Ishikawa (cell line): ENCODE measurements at regions not wholly inside any gene's neighbourhood (a gene's known extent, or its start where the extent isn't known, plus 50 kb on each side); places are given as distances from the start of the nearest gene placed in this dataset.

ENCODE experiments used
- CEBPB ChIP-seq: IDR thresholded peaks from 2 replicates; pipeline ENCODE4 v1.6.1; 2012
- EGR1 ChIP-seq: IDR thresholded peaks from 2 replicates; pipeline ENCODE4 v1.6.1; 2012
- EP300 ChIP-seq: IDR thresholded peaks from 2 replicates; pipeline ENCODE4 v1.6.1; 2012; ENCODE audit warnings: borderline replicate concordance
- FOXM1 ChIP-seq: IDR thresholded peaks from 2 replicates; pipeline ENCODE4 v1.6.1; 2012; ENCODE audit warnings: low read depth, borderline replicate concordance
- RAD21 ChIP-seq: IDR thresholded peaks from 2 replicates; pipeline ENCODE4 v1.6.1; 2012; ENCODE audit warnings: low read depth
- TAF1 ChIP-seq: IDR thresholded peaks from 2 replicates; pipeline ENCODE4 v1.6.1; 2012; ENCODE audit warnings: low read depth, mild to moderate bottlenecking
- TCF12 ChIP-seq: IDR thresholded peaks from 2 replicates; pipeline ENCODE4 v1.6.1; 2012; ENCODE audit warnings: low read depth
- TF ChIP-seq, protein P1 (sequence below): IDR thresholded peaks from 2 replicates; pipeline ENCODE4 v1.6.1; 2012

DNA sequence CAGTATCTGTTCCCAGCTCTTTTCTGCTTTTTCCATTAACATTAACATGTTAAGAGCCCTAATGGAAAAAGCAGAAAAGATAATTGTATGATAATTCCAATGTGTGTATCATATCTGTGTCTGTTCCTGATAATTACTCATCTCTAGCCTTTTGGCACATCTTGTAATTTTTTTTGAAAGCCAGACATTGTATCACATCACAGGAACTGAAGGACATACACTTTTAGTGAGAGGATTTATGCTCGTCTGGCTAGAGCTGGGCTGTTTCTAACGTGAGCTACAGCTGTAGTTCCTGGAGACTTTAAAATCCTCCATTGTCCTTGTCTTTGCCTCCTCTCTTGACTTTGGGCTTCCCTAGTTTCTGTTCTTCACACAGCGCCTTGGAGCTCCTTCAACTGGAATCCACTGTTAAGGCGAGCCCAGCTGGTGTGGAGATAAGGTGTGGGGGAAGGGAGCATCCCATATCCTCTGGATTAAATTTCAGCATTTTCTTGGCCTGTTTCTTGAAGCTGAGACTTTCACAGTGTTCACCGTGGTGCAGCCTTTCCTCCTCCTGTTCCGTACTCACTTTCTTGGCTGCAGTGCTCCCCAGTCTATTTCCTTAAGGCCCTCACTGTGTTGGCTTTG, 211.5 kb downstream of the GALR1 start:
- no peak for TF ChIP-seq TCF12
- TF ChIP-seq FOXM1: no peak
- TF ChIP-seq EP300: no peak
- TF ChIP-seq RAD21: no peak
- TF ChIP-seq TAF1: no peak
- TF ChIP-seq, protein P1, sequence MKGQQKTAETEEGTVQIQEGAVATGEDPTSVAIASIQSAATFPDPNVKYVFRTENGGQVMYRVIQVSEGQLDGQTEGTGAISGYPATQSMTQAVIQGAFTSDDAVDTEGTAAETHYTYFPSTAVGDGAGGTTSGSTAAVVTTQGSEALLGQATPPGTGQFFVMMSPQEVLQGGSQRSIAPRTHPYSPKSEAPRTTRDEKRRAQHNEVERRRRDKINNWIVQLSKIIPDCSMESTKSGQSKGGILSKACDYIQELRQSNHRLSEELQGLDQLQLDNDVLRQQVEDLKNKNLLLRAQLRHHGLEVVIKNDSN: no peak
- no peak for TF ChIP-seq CEBPB
- TF ChIP-seq EGR1: no peak
